T-helper 9 cell (primary cell): ENCODE measurements at regions not wholly inside any gene's neighbourhood (a gene's known extent, or its start where the extent isn't known, plus 50 kb on each side); places are given as distances from the start of the nearest gene placed in this dataset.
"Not testable (repeated sequence)": the region's sequence is repeated elsewhere in the genome, so short reads cannot be mapped to it uniquely, and the experiment has no call there.

Experiments used
- DNase-seq: peaks from one replicate; pipeline ENCODE4 v3.0.0-alpha.2; 2020

DNA sequence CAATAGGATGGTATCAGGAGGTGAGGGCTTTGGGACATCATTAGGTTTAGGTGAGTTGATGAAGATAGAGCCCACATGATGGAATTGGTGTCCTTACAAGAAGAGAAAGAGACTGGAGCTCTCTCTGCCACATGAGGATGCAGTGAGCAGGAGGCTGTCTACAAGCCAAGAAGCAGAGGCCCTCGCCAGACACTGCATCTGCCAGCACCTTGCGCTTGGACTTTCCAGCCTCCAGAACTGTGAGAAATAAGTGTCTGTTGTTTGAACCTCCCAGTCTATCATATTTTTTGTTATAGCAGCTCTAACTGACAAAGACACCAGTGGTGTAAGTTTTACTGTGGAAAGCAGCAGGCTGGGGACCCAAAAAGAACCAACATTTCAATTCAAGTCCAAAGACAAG lies 571.1 kb upstream of the ID2 start:
- no peak for DNase-seq

DNA sequence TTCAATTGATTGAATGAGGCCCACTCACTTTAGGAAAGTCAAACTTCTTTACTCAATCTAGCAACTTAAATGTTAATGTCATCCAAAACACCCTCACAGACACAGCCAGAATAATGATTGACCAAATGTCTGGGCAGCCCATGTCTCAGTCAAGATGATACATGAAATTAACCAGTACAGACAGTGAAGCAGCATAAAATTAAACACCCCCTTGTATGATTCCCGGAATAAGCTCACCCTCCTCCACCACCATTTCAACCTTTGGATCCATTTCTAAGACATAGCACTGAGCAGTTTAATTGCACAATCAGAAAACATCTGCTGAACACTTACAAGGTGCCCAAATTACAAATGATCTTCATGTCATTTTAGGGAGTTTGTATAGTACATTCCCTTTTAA lies 570.7 kb upstream of the ID2 start:
- DNase-seq, result no peak

DNA sequence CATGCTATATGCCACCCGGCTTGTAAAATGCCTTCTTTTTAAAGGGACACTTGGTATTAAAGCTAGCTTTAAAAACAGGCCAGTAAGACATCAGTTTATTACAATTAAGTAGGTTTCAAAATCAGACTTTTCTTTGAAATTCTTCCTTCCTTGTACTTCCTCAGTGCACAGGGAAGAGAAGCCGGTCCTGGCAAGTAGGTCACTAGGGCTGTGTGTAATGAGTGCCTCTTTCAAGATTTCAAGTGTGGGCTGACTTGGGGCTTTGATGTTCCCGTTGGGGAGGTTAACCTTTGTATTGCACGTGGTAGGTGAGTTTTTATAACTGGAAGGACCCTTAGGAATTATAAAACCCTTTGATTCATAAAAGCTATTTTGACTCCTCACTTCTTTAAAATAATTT lies 566.4 kb upstream of the ID2 start:
- DNase-seq, result no peak

DNA sequence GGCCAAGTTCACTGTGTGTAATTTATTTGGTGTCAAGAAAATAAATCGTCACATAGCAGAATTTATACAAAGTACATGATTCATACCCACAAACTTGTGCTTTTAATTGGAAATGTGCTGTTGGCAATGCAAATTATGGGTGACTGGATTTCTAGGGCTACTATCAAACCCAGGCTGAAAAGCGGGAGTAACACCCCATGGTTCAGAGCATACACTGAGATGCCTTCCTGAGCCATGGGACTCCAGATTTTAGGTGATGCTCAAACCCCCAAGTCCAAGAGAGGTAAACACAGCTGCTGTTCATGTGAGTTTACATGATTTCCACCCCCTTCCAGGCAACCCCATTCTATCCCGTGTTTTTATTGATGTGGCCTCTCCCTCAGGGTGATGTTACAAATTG lies 565.9 kb upstream of the ID2 start:
- DNase-seq, result no peak

DNA sequence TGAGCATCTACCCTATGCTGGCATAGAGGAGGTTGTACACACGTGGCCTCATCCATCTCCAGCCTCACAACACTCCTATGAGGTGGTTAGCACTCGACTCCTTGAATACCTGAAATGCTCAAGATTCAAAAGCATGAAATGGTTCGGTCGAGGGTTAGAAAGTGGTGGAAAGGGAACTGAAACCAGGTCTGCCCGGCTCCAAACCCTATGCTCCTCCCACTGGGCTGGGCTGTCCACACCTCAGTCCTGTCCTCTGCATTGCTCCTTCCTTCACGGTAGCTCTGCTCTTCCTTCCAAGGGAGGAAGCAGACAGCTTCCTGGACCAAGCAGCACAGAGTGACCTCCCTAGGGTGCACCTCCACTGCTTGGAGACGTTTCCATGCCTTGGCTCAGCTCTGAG lies 565.2 kb upstream of the ID2 start:
- no peak for DNase-seq

DNA sequence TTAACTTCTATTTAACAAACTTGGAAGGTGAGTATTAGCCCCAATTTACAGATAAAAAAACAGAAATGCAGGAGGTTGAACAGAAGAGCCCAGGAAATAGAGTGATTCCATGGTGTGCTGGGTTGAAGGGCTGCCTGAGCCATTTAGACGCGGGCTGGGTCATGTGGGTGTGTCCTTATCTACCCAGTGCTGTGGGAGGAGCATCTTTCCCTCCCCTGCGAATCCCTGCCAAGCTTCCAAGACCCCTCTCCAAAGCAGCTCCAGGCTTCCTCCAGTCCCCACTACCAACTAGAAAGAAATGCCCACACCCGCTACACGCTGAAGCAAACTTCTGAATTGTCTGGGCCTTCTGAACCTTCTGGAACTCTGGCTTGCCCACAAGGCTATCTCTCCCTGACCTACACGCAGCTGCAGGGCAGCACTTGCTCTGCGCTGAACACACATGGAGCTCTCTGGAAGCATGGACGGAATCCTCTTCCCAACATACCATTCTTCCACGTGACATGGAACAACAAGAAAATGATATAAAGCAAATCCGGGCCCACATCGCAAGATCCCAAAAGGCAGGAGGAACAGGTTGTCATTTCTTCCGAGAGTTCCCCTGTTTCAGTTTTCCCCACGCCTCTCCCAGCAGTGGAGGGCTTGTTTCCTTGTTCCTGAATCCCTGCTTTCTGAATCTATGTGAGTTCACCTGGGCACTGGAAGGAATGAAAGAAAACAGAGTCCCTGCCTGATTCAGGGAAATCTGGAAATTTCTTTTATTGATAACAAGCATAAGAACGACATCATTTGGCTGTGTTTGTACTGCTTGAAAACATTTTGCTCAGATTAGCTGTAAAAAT lies 562.7 kb upstream of the ID2 start:
- DNase-seq, result no peak

DNA sequence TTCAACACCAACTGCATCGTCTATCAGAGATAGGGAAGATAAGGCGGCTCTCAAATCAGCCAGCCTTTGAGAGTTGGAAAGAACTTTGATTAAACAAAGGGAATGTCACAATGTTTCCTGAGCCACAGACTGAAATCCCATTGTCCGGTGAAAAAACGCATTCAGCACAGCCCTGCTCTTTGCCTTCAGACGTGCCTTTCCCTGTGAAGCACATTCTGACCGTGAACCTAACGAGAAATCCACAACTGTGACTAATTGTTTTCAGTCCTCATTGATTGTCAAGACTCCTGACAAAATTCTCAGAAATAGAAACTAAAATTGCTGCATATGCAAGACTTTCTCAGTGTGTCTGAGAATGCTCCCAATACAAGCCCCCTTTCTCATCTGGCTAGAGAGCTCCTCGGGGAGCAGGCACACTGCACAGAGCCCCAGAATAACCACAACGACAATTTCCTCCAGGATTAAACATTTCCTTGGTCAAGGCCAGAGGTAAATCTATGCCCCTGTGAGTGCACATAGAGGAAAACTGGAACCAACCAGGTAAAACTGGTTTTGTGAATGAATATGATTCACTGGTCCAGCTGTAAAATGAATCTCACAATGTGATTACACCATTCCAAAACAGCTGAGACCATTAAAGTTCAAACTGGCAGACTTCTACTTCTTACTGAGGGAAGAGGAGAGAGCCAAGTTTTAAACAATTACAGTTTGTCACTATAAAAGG lies 561.9 kb upstream of the ID2 start:
- DNase-seq, result no peak

DNA sequence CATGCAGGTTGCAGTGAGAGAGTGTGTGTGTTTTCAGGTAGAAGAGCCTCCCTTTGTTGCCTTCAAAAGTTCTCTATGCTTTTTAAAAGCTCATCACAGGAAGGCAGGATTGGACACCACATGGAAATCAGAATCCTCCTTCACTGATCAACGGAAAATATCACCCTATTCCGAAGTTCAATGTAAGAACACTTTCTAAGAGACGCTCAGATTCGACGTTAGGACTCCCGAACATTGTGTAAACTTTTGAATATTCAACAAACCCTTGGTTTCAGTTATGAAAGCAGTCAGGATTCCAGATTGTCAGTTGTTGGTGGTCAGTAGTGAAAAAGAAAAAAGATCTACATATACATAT lies 561.4 kb upstream of the ID2 start:
- DNase-seq, result no peak

DNA sequence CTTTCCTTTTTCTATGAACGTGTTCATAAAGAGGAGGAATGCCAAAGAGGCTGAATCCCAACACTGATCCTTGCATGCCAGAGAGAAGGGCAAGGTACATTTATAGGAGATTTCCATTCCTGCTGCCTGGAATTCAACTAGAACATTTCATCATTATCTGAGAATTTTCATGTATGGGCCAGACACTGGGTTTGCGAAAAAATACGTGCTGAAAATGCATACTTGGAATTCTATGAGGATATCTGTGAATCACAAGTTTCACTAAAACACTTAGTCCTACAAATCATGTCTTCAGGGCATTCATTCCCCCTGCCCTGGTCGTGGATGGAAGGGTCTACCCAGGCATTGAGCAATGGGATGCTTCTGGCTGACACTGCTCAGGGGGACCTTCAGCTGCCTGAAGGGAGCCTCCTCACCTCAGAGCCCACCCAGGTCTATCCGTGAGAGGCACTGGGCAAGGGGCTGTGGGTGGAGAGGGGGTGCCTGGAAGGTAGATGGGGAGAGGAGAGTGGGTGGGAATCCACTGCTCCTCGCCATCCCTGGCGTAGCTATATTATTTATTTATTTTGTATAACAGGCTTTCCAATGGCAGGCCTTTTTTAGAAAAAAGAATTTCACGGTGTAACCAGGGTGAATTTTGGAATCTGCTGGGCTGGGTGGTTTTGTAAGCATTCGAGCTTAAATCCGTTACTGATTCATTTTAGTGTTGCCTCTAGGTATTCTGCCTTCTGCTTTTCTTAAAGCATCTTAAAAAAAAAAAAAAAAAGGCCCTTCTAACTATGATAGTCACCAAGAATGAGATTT lies 560.6 kb upstream of the ID2 start:
- DNase-seq, result no peak

DNA sequence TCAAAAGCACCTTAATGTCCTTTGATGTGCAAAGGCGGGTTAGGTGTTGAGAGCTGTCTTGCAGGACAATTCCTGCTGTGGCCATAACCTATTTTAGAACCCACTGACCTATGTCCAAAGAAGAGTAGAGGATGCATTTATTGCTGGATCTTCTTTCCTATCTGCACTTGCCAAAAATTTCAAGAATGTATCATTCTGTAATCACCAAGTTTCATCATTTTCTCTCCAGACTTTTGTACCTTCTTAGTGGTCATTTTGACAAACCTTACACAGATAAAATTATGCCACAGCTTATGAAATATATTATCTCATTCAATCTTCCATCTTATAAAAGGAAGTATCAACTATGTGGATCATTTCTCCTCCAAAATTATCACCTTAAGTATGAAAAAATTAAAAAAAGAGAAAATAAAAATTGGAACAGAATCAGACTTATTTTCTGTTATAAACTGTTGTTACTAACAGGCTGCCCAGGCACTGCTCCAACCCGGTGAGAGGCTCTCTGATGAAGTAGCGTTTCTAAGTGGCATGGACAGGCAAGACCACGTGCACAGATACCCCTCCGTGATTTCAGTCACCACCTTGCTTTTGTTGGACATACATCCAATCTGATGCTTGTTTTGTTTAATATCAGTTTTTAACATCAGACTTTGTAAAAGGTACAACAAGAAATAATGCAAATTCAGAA lies 559.9 kb upstream of the ID2 start:
- no peak for DNase-seq

DNA sequence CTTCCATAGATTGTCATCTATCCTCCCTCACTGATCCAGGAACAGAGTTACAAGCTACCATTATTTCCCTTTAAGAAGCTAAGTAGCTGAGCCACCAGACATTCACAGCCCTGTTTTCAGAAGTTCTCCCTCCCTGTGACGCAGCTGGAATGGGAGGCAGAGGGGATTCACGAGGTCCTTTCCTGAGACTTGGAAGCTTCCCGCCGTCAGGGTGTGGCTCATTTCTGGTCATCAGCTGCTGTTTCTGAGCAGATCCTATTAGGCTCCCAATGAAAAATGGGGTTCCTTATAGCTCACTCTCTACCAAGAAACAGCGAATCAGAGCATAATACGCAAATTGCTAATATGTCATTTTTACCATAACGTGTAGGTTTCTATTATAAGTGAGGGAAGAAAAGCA lies 559.3 kb upstream of the ID2 start:
- no peak for DNase-seq

DNA sequence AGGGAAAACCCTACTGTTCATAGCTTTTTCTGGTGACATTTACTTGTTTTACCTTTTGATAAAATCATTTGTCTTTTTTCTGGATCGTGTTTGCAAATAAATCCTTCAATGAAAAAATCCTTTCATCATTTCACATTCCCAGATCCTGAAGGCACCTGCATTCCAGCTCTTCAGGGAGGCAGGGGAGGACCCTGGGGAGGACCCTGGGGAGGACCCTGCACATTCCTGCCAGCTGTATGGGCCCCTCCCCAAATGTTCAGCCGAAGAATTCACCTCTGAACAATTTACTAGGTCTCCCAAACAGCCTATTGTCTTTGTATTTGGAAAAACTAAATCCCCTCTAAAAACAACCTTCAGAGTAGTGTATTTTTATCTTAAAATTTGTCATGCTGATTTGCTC lies 558.4 kb upstream of the ID2 start:
- DNase-seq, result no peak

DNA sequence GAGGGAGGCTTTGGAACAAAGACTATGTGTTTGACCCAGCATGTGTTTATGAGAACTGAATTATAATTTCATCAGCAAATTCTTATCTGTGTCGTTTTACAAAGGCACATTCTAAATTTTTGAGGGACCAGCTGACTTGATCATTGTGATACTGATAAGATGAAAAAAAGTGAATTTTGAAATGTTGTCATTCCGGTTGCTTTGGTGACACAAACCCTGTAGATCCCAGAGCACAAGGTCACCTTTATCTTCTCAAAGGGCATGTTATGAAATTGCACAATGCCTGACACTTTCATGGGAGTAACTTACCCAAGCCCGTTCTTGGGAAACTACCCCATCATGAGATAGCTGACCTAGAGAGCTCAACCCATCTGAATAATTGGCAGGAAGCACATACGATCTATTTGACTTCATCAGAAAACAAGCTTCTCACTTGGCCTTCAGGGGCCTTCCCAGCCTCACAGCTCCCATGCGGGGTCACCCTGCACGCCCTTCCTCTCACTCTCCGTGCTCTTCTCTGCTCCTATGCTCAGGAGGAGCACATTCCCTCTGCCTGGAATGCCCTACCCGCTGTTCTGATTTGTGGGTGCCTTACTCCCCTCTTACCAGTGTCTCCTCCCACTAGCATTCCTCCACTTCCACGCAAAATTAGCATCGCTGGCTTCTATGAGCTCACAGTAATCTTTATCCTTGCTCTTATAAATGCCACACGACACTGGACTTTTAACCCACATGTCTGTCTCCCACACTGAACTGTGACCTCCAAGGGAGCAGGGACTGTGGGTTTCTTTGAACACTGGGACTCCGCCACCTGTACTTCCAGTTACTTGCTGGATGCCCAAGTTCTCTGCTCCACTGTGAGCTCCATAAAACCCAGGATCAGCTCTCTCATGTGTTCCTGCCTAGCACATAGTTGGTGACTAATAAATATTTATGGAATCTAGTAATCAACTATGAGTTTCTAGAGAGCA lies 555.8 kb upstream of the ID2 start:
- no peak for DNase-seq

DNA sequence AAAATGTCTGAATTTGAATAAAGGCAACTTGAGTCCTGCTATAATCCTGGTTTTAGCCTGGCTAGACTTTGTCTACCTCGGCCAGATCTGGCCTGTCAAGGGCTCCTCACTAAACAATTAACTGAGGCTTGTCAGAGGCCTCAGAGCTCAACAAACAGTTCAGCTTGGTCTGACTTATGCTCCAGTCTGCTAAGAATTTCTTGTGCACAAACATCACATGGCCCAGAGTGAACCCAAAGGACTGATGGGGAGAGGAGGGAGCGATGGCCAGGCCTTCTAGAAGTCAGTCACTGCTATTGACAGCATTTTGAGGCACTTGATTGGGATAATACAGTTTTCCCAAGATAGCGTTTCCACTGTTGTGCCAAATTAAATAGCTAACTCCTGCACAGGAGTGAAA lies 555.1 kb upstream of the ID2 start:
- no peak for DNase-seq

DNA sequence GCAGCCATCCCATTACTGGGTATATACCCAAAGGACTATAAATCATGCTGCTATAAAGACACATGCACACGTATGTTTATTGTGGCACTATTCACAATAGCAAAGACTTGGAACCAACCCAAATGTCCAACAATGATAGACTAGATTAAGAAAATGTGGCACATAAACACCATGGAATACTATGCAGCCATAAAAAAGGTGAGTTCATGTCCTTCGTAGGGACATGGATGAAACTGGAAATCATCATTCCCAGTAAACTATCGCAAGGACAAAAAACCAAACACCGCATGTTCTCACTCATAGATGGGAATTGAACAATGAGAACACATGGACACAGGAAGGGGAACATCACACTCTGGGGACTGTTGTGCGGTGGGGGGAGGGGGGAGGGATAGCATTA lies 550.4 kb upstream of the ID2 start:
- not testable (repeated sequence) for DNase-seq

DNA sequence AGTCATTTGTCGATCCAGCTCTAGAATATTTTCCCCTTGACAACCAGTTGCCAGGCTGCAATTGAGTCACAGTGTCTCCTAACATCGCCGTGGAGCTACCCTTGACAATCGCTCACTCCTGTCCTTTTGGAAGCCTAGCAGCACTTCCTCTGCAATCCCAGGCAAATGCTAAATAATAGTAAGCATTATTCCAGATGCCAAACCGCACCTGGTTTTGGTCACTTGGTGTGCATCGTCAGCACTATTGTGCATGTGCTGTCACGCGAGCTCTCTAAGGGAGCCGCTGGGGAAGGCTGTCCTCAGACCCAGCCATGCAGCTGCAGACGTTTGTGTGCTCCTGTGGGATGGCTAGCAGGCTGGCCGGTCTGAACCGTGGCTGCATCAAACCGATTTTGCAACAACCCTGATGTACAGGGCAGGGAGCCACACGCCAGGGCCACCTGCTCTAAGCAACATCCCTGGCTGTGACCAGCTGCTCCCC lies 549.5 kb upstream of the ID2 start:
- DNase-seq, result no peak

DNA sequence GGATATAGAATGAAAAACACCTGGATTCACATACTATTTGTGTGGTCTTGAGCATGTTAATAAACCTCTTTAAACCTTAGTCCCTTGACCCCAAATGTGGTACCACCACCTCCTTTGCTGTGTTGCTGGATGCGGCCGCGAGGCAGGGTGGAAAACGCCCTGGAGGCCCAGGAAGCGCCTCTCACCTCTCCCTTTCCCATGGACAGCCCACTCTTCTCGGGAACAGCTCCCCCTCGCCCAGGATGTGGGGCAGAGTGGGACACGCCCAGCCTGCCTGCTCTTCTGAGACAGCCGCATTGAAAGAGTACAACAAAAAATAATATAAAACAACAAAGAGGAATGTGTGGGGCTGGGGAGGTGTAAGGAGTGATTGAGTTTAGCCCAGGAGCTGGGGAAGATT lies 549.0 kb upstream of the ID2 start:
- DNase-seq, result no peak

DNA sequence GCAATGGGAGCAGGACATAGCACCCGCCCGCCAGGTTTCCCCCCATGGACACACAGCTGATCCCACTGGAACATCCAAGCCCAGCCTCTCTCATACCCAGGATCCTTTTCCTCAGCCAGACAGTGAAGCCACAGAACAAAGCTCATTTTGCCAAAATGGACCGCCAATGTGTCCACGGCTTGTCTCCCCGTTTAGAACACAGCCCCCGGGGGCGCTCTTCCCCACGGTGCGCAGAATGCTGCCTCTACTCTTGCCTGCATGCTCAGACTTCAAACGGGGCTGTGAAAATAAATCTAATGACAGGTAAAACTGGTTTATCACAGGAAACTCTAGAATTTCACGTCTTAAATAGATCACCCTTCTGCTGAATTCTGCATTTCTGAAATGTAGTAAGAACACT lies 548.5 kb upstream of the ID2 start:
- no peak for DNase-seq

DNA sequence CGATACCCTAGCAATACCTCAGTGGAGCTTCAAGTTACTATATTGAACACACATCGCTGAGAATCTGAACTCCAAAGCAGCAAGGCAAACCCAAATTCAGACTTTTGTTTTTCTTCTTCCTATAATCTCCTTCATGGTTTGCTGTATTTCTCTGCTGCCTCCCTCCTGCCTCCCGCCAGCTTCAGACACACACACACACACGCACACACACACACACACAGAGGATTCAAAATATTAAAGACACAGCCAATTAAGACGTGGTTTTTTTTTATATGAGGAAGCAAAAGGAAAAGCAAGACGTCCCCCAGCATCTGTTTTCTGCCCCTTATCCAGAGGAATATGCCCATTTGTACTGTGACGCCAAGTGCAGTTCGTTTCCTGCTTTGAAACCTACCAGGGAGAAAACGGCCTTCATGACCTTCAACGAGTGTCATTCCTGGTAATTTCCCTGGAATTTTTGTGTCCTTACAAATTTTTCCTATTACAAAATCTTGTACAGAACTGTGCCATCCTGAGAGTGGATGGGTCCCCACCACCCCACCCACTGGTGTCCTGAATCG lies 547.9 kb upstream of the ID2 start:
- no peak for DNase-seq

DNA sequence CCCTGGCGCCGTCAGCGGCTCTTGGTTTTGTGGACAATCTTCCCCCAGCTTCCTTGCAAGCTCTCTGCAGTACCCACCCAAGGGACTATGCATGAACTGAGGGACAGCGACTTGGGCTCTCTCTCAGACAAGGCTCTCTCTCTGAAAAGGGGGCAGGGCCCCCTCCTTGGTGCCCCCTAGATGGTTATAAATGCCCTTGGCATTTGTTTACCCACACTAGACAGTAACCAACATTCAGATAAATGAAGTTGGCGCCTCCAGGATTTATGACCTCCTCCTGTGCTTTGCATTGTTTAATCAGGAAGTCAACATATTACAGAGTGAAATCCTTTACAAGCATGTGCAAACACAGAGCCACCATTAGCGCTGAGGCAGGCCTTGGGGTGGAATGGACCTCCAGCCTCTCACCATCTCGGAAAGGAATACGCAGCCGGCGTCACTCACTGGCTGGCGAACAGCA lies 547.4 kb upstream of the ID2 start:
- no peak for DNase-seq

DNA sequence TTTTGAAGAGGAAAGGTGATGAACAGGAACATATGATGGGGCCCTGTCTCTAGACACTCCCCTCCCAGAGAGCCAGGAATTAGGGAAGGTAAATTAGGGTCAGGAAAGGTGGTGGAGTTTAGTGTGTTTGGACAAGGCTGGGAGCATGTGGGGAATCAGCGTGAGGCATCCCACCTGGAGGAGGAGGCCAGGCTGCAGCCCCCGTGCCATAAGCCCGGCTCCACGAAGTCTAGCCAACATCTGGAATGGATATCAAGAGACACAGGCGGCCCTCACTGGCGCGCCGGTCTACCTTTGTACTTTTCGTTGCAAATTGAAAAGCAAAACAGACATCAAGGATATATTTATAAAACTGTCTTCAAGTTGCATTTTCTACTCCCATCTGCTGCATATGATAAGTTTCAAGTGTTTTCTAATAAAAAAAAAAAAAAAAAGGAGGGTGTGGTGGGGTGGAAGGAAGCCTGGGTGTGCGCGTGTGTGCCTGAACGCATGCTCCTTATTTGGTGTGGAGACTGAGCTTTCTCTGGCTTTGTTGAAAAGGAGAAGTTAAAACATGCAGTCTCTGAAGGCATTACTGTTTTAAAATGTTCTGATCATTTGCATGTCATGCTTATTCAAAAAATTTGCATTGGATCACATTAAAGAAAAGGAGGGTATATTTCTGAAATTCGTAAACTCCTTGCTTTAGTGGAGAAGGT lies 546.7 kb upstream of the ID2 start:
- no peak for DNase-seq
